NCI-H526 treated with DMSO at 0.1 percent for 48 hours (cell line): ENCODE measurements at regions not wholly inside any gene's neighbourhood (a gene's known extent, or its start where the extent isn't known, plus 50 kb on each side); places are given as distances from the start of the nearest gene placed in this dataset.
"Not testable (repeated sequence)": the region's sequence is repeated elsewhere in the genome, so short reads cannot be mapped to it uniquely, and the experiment has no call there.

Experiments
- DNase-seq: peaks from one replicate; lab custom pipeline; 2025; lab: John Stamatoyannopoulos, UW

DNA sequence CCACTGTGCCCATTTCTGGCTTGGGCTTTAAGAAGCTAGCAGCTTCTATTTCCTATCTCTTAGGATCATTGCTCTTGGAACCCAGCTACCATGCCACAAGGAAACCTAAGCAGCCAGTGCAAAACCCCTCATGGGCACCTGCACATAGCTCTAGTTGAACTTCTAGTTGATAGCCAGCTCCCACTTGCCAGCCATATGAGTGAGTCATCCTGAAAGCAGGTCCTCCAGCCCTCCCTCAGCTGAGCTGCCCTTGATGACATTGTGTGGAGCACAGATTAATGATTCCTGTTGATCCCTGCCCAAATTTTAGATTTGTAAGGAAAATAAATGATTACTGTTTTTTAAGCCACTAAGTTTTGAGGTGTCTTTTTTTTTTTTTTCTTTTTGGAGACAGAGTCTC lies 234.2 kb upstream of the FBXO33 start:
- DNase-seq = no peak

- DNase-seq = no peak
These were observed 232.8 kb upstream of the FBXO33 start for GRCh38 chr14:39665075-39665475.

DNA sequence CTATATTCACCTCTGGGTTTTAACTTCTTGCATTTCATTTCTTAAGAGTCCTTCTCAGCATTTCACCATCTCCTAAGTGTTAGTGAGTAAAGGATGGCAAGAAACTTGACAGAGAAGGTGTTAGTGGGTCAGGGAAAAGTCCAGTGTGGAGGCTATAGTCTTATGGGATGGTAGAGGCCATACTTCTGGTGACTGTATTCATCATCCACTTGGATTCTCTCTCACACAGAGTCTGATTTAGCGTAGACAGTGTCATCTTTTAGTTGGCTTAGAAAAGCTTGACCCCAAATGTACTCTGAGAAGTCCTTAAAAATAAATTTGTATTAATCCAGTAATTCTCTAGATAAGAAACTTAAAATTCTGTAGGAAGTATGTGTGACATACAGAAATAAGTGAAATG lies 232.4 kb upstream of the FBXO33 start:
- no peak for DNase-seq

- no peak for DNase-seq
These were observed 209.0 kb upstream of the FBXO33 start for GRCh38 chr14:39641224-39641623.

GRCh38 chr14:39639009-39639408 lies 206.8 kb upstream of the FBXO33 start:
- not testable (repeated sequence) for DNase-seq

- DNase-seq = no peak
These were observed 195.9 kb upstream of the FBXO33 start for GRCh38 chr14:39628087-39628486.

DNA sequence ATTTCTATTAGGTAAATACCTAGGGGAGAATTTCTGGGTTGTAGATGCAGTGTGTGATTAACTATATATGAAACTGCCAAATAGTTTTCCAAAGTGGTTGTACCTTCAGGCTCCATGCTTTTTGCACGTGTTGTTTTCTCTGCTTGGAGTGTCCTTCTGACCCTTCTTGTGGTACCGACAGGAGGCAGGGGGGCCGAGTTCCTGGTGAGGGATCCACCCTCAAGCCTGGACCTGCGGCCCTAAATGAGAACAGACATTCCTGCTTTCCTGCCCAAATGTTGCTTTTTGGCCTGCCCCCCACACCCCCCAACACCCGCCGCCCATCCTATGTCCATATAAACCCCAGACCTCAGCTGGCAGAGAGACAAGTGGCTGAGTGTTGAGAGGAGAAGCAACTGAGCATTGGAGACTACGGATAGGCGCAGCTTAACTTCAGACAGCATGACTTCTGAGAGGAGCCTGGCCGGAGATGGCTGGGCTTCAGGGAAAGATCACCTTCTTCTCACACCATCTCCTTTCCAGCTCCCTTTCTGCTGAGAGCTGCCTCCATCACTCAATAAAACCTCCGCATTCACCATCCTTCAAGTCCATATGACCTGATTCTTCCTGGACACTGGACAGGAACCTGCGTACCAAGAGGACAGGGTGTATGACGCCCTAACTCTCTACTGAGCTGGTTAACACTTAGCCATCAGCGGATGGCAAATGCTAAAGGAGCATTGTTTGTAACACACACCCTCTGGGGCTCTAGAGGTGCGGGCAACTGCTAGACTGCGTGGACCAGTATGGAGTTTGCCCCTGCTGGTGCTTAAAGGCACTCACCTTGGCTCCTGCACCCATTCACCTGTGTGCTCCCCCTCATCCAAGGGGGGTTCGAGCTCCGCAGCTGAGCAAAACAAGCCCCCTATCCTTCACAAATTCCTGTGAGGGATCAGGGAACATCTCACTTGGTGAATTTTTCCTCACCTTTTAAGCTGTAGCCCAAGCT lies 194.7 kb upstream of the FBXO33 start:
- DNase-seq = no peak

DNA sequence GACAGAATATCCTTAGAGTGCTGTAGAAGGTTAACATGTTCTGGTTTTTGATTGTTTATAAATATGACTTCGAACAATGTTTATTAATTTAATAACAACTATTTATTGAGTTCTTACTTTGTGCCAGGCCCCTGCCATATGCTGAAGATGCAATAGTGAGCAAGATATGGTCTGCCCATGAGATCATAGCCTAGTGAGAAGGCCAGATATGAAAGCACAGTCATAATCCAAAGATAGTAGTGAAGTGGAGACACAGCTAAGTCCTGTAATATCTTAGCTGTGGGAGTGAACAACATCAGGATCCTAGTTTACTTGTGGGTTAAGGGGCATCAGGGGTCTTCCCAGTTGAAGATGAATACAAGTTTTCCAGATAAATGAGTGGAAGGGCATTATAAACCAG lies 189.4 kb upstream of the FBXO33 start:
- DNase-seq = no peak

DNA sequence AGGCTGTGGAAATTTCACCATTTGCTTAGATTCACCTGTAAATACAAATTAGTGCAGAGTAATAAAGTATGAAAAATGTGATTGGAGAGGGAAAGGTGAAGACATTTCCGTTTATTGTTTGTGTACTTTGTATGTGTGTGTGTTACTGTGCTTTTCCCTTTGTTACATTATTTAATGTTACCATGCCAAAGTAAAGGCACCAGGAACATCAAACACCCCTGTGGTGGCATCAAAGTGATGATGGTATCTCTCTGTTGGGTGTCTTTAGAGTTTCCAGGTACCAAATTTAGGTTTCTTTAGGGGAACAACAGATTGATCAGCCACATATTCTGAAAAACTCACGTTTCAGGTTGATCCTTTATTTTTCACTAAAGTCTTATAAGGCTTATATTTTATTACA lies 189.0 kb upstream of the FBXO33 start:
- no peak for DNase-seq

DNA sequence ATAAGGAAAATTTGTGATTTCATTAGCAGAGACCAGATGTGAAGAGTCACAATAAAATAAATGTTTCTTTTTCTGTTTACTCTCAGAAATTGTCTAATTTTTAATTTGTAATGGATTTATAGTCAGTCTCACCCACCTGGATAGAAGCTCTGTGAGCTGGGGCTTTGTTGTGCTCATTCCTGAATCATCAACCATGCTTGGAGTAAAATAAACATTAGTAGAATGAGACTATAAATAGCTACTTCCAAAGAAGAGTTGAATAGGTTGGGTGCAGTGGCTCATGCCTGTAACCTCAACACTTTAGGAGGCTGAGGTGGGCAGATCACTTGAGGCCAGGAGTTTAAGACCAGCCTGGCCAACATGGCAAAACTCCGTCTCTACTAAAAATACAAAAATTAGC lies 185.3 kb upstream of the FBXO33 start:
- no peak for DNase-seq

DNA sequence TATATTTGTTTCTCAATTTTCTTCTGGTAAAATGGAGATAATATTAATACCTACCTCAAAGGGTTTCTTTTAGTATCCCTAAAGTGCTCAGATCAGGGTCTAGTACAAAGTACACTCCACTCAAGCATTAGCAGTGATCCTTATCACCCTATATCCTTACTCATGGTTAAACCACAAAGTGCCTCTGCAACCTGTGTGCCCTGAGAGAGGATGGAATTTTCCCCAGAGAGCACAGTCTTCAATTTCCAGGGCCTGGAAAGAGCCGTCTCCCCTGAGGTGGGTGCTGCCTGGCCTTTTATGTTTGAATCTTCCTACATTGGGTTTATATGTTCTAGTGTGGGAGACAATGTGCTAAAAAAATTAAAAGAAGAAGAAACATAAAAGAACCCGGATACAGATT lies 183.1 kb upstream of the FBXO33 start:
- no peak for DNase-seq

GRCh38 chr14:39614297-39614923 lies 182.2 kb upstream of the FBXO33 start:
- no peak for DNase-seq

DNA sequence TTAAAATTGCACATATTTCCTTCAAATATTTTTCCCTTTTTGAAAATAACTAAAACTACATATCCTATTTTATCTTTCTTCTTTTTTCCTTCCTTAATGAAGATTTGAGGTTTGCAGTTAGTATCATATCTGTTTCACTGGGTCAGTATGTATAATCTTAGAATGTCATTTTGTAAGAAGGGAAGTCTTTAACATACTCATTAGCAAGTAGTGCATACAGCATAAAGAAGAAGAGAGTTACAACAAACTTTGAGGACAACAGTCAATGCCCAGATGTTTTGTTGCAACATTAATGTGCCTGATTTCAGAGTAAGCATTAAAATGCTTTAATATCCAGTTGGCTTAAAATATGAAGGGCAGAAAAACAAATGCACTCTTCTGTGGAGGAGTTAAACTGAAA lies 176.9 kb upstream of the FBXO33 start:
- no peak for DNase-seq

GRCh38 chr14:39607978-39608377 lies 175.7 kb upstream of the FBXO33 start:
- DNase-seq = no peak

GRCh38 chr14:39603942-39604341 lies 171.7 kb upstream of the FBXO33 start:
- no peak for DNase-seq

DNA sequence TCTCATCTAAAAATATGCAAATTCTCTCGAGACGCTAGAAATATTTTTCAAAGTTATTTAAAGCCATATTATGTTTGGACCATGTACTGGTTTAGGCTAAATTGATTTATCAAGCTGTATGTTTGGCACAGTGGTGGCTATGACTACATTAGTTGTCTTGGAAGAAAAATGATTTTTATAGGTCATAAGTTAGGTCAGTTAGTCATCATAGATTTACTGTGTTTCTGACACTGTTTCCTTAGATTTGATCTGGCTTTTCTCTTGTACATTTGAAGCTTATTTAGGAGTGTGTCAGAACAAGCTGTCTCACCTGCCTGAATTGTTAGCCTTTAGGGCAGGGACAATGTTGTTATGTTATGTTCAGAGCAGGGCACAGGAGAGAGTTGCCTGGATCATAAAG lies 161.1 kb upstream of the FBXO33 start:
- no peak for DNase-seq

DNA sequence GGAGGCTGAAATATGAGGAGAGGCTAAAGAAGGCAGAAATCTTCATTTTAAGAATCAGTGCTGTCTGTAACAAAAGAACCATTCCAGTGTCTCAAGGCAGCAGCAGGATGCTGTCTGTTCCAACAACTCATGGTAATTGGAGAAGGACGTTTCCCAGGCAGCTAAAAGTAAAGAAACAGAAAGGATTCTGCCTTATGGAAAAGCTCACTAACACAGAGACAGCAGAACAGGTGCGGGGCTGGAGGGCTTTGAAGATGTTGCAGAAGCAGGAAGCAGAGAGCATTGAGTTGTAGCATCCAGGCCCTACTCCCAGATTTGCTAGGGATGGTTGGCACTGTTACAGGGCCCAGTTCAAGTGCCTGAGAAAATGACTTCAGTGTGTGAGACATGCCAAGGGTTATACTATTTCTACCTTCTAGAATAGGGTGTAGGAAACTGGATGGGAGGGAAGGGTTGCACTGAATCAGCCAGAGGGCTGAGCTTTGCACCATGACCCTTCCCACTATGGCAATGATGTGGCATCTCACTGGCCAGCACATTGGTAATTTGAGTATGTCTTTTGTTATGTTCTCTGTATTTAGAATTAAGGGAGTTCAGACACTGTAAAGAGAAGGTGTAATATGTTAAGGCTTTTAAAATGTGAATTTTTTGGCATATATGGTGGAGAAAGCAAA lies 160.0 kb upstream of the FBXO33 start:
- no peak for DNase-seq

DNA sequence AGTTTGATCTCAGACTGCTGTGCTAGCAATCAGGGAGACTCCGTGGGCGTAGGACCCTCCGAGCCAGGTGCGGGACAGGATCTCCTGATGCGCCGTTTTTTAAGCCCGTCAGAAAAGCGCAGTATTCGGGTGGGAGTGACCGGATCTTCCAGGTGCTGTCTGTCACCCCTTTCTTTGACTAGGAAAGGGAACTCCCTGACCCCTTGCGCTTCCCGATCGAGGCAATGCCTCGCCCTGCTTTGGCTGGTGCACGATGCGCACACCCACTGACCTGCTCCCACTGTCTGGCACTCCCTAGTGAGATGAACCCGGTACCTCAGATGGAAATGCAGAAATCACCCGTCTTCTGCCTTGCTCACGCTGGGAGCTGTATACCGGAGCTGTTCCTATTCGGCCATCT lies 157.6 kb upstream of the FBXO33 start:
- peak; percentile 3 for DNase-seq

DNA sequence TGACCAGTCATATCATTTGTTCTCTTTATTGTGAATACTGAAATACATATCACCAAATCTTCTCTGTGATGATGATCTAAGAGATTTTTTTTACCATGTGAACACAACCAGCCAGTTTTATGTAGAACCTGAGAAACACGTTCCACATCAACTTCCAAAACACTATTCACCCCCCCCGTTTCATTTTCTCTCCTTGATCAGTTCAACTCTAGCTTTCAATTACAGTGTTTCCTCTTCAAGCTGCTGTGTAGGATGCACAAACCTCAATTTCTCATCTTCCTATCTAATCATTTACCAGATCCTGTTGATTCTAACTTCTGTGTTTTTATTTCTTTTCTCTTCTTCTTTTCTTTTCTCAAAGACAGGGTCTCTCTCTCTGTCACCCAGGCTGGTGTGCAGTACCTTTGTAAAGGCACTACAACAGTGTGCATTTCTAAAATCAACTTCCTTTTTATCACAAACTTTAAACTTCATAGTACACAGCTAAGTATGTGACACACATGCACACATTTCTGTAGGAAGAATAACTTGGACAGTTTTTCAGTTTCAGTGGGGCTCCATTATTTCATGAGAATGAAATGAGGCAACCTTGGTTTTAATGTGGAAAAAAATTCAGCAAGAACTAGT lies 149.9 kb upstream of the FBXO33 start:
- DNase-seq = no peak

DNA sequence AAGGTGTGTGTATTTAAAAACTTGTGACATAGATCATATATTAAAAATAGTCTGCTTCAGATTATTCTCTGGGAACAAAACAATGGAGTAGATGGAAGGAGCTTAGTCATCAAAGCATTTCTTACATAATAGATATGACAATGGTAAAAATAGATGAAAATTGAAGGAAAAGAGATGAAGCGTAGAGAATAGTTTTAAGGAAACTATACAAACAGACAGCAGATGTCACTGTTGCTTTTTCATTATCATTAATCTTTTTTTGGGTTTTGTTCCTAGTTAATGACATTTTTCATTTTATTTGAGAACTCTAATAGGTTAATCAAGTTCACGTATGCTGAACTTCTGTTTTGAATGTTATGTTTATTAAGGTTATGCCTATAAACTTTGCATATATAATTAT lies 149.2 kb upstream of the FBXO33 start:
- DNase-seq = no peak

DNA sequence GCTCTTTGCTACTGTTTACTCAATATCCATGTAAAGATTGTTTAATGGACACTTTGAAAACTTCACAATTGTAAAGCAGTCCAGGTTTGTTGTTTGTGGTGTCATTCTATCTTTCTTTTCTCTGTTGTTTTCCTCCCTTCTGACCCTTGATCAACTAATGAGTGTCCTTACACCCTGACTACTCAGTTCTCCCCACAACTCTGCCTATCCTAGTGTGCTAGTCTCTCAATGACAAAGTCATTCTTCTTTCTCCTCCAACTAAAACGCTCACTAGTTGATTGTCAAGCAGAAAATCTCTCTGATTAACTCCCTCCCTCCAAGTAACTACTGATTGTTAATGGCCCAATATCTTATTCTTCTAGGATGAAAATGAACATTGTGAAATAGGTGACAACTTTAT lies 148.5 kb upstream of the FBXO33 start:
- DNase-seq = no peak

DNA sequence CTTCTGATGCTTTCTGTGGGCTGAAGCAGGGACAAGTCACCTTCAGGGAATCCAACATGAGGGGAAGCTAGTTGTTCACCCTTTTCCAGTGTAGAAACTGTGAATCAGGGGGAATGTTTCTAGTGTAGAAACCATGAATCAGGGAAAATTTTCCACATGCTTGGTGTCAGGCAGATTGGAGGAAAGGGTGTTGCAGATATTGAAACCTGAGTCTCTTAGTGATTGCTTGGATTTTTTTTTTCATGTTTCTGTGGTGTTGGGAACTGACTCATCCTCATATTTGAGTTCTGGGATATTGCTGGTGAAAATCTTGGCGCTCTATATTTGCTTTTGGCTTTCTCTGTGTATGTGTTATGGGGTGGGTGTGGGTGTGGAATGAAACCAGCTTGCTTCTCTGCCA lies 144.5 kb upstream of the FBXO33 start:
- no peak for DNase-seq

DNA sequence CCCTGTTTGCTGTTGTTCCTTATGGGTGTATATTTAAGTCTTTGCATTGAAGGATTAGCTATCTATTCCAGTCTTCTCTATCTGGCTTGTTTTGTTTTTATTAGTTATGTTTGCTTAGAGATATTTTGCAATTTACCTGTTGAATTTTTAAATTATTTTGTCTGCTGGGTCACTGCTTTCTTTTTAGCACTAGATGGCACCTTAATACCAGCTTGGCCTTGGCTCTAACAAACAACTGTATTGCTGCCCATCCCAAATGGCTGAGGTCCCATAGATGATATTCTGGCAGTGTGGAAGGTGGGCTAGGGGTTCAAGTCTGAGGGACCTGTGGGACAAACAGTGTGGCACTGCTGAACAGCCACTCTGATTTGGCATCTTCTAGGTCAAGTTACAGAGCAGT lies 144.0 kb upstream of the FBXO33 start:
- DNase-seq = no peak
